GM12874 (cell line): ENCODE measurements at regions not wholly inside any gene's neighbourhood (a gene's known extent, or its start where the extent isn't known, plus 50 kb on each side); places are given as distances from the start of the nearest gene placed in this dataset.

Experiments used
- TF ChIP-seq, protein P1 (sequence below): IDR thresholded peaks from 2 replicates; pipeline ENCODE4 v1.5.1; 2011; ENCODE audit warnings: low read depth, mild to moderate bottlenecking, control low read depth, low read length, moderate library complexity; ENCODE audit not compliant: insufficient read depth

DNA sequence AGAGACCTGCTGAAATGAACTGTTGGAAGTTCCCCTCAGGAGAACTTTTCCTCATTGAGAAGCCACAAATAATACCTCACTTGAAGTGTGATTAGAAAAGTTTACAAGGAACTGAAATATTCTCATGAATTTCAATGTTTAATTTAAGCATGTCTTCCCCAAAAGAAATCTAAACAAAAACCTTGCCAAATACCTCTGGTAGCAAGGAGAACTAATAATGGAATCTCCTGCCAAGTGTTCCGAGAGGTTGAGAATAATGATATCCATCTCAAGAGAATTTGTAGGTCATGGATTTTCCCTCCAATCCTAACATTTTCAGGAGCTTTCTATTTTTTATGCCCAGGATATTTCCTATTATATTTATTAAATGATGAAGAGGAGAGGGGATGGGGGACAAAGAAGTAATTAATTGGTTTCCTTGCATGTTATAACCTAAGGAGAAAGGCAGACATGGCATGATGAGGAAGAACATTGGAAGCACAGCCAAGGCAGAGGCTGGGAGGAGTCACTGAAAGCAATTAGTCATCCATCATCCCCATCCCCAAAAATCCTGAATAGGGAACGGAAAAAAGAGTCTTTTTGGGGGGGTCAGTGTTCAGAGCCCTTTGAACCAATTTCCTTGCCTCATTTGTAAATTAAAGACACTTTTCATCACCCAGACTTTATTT, 93.6 kb upstream of the IL6 start:
- TF ChIP-seq, protein P1, sequence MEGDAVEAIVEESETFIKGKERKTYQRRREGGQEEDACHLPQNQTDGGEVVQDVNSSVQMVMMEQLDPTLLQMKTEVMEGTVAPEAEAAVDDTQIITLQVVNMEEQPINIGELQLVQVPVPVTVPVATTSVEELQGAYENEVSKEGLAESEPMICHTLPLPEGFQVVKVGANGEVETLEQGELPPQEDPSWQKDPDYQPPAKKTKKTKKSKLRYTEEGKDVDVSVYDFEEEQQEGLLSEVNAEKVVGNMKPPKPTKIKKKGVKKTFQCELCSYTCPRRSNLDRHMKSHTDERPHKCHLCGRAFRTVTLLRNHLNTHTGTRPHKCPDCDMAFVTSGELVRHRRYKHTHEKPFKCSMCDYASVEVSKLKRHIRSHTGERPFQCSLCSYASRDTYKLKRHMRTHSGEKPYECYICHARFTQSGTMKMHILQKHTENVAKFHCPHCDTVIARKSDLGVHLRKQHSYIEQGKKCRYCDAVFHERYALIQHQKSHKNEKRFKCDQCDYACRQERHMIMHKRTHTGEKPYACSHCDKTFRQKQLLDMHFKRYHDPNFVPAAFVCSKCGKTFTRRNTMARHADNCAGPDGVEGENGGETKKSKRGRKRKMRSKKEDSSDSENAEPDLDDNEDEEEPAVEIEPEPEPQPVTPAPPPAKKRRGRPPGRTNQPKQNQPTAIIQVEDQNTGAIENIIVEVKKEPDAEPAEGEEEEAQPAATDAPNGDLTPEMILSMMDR, result no peak

GRCh38 chr7:22632674-22633073, 94.3 kb upstream of the IL6 start:
- TF ChIP-seq, protein P1, result no peak

- TF ChIP-seq, protein P1, result no peak
Observed at GRCh38 chr7:22631730-22632129, 95.3 kb upstream of the IL6 start.

DNA sequence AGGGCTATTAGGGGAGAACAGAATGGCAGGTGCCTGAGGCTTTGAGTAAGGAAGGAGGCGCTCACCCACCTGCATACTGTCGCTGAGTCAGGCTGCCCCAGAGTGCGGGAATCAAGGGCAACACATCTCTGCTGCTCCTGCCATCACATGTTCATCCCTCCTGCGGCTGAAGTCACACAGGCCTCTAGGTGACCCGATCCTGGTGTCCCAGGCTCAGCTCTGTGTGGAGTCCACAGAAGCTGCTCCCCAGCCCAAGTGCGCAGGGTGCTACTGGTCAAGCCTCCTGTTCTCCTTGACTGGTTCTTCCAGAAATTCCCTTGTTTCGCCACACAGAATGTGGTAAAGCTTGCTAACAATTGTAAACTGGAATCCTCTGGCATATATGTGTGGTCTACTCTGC, 96.9 kb upstream of the IL6 start:
- TF ChIP-seq, protein P1, result no peak

- TF ChIP-seq, protein P1, result no peak
Observed at GRCh38 chr7:22629056-22629455, 97.9 kb upstream of the IL6 start.

- TF ChIP-seq, protein P1, result no peak
Observed at GRCh38 chr7:22628112-22628511, 98.9 kb upstream of the IL6 start.

DNA sequence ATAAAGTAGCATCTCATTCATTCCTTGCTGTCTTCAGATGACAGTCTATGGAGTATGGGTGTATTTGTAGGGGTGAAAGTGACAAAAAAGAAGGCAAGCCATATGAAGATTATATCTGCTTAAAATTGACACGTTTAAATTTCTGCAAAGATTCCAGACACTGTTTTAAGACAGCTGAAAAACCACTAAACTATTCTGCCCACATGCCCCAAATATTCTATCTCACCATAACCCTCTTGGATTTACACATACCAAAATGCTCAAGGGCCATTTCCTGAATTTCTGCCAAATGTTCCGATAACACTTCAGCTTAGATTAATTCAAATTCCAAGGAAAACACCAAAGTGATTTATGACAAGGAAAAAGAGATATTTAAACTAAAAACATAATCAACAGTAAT, 99.9 kb upstream of the IL6 start:
- TF ChIP-seq, protein P1, result no peak

GRCh38 chr7:22625251-22625650, 101.7 kb upstream of the IL6 start:
- TF ChIP-seq, protein P1, result no peak
